ENCODE measurements at regions not wholly inside any gene's neighbourhood (a gene's known extent, or its start where the extent isn't known, plus 50 kb on each side); places are given as distances from the start of the nearest gene placed in this dataset.

DNA sequence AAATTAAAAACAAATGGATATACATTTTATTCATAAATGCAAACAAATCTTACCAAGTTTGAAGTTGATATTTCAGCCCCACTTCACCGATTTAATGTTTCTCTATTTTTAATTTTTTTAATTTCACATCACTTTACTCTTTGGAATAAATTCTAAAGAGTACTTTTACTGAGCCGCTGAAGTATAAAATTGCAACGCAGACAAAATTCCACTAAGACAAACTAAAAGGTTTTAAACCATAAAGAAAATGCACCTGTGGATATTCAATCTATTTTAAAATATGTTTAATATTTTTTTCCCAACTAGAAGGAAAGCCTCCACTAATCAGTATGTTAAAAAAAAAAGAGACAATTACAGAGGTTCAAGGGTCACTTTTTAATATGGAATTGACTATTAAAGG lies 1073.9 kb upstream of the CRIM1 start:
- TF ChIP-seq POLR2AphosphoS5 (IDR thresholded peaks at IDR 0.05), result no peak
- TF ChIP-seq, protein P1, sequence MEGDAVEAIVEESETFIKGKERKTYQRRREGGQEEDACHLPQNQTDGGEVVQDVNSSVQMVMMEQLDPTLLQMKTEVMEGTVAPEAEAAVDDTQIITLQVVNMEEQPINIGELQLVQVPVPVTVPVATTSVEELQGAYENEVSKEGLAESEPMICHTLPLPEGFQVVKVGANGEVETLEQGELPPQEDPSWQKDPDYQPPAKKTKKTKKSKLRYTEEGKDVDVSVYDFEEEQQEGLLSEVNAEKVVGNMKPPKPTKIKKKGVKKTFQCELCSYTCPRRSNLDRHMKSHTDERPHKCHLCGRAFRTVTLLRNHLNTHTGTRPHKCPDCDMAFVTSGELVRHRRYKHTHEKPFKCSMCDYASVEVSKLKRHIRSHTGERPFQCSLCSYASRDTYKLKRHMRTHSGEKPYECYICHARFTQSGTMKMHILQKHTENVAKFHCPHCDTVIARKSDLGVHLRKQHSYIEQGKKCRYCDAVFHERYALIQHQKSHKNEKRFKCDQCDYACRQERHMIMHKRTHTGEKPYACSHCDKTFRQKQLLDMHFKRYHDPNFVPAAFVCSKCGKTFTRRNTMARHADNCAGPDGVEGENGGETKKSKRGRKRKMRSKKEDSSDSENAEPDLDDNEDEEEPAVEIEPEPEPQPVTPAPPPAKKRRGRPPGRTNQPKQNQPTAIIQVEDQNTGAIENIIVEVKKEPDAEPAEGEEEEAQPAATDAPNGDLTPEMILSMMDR (IDR thresholded peaks at IDR 0.05), result no peak
